Adipocyte (in vitro differentiated cells): ENCODE measurements at regions not wholly inside any gene's neighbourhood (a gene's known extent, or its start where the extent isn't known, plus 50 kb on each side); places are given as distances from the start of the nearest gene placed in this dataset.
"Not testable (repeated sequence)": the region's sequence is repeated elsewhere in the genome, so short reads cannot be mapped to it uniquely, and the experiment has no call there.

Experiments used
- DNase-seq: peaks from one replicate; pipeline ENCODE4 v3.0.0-alpha.2; 2015; ENCODE audit warnings: low read depth
- H3K27me3 ChIP-seq: replicated peaks from 2 replicates; pipeline ENCODE4 v1.7.0; 2013; ENCODE audit warnings: mild to moderate bottlenecking, low read length, moderate library complexity; ENCODE audit not compliant: control insufficient read depth, insufficient read depth
- H3K36me3 ChIP-seq: 2 replicates; pipeline ENCODE4 v1.7.0; 2013; ENCODE audit warnings: low read length, mild to moderate bottlenecking, moderate library complexity; ENCODE audit not compliant: control insufficient read depth, insufficient read depth, severe bottlenecking
- H3K4me1 ChIP-seq: 2 replicates; pipeline ENCODE4 v1.7.0; 2013; ENCODE audit warnings: mild to moderate bottlenecking, low read length, moderate library complexity; ENCODE audit not compliant: control insufficient read depth, insufficient read depth
- H3K4me3 ChIP-seq: 2 replicates; pipeline ENCODE4 v1.7.0; 2013; ENCODE audit warnings: mild to moderate bottlenecking, low read length, moderate library complexity
- H3K9ac ChIP-seq: 2 replicates; pipeline ENCODE4 v1.7.0; 2013; ENCODE audit warnings: mild to moderate bottlenecking, low read length, moderate library complexity
- H3K9me3 ChIP-seq: 2 replicates; pipeline ENCODE4 v1.7.0; 2013; ENCODE audit warnings: mild to moderate bottlenecking, low read length, moderate library complexity; ENCODE audit not compliant: control insufficient read depth

DNA sequence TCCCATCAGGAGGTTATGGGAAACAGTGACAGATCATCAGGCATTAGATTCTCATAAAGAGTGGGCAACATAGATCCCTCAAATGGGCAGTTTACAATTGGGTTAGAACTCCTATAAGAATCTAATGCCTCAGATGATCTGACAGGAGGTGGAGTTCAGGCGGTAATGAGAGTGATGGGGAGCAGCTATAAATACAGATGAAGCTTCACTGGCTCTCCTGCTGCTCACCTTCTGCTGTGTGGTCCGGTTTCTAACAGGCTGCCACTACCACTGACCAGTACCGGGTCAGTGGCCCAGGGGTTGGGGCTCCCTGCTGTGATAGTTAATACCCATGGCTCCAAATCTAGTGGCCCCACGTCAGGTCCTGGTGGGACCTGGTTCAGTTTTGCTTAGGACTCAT, 135.7 kb downstream of the OR2B2 start:
- H3K9ac ChIP-seq = no peak overlapping the region
- H3K27me3 ChIP-seq = no peaks in the 10 kb centered on the region
- no peak overlapping the region for H3K4me3 ChIP-seq
- H3K36me3 ChIP-seq = no peaks in the 10 kb centered on the region
- peaks cover 9% of the 10 kb centered on the region for H3K4me1 ChIP-seq
- H3K9me3 ChIP-seq = no peaks in the 10 kb centered on the region
- DNase-seq = no peak

DNA sequence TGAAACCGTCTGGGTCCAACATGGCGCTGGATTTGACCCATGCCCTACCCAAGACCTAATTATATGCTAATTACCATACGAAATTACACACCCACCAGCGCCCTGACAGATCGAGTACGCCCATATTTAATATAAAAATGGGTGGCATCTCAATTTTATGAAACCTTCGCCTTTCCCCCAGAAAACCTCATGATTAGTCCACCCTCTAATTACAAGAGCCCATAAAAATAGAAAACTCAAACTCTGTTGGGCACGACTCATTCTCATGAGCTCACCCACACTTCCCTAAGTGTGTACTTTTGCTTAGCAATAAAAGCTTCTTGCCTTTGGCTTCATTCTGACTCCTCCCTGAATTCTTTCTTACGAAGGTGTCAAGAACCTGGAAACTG, 136.4 kb downstream of the OR2B2 start:
- Histone ChIP-seq H3K4me3 (no peak overlapping the region), H3K36me3 (no peaks in the 10 kb centered on the region), H3K27me3 (peaks cover 6% of the 10 kb centered on the region), H3K9ac (no peak overlapping the region), H3K9me3 (no peaks in the 10 kb centered on the region), H3K4me1 (peaks cover 9% of the 10 kb centered on the region)
- no peak for DNase-seq

DNA sequence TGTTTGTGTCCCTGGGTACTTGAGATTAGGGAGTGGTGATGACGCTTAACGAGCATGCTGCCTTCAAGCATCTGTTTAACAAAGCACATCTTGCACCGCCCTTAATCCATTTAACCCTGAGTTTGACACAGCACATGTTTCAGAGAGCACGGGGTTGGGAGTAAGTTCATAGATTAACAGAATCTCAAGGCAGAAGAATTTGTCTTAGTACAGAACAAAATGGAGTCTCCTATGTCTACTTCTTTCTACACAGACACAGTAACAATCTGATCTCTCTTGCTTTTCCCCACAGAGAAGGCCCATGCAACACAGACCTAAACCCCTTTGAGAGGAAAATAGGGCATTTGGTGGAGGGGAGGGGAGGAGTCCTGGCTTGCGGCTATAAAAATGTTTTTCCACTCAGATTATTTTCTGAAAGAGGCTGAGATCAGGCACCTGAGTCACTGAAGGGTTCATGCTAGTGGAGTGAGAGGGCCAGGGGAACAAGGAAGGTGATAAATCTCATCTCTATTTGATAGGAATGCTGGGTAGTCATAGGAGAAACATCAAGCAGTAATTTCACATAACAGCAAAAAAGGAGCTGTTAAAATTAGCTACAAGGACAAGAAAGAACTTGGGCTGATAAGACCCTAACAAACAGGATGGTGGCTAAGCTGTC, 136.9 kb downstream of the OR2B2 start:
- not testable (repeated sequence) for H3K9ac ChIP-seq, H3K27me3 ChIP-seq, H3K9me3 ChIP-seq, H3K4me3 ChIP-seq, H3K36me3 ChIP-seq, H3K4me1 ChIP-seq, DNase-seq

DNA sequence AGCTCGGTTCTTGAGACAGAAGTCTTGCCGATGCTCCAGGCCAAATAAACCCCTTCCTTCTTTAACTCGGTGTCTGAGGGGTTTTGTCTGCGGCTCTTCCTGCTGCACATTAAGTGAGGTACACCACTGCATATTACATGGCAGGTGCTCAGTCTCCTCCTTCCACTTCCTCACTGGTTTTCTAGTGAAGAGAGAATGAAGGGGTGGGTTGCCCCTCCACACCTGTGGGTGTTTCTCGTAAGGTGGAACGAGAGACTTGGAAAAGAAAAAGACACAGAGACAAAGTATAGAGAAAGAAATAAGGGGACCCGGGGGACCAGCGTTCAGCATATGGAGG, 138.0 kb downstream of the OR2B2 start:
- DNase-seq, H3K4me3 ChIP-seq, H3K27me3 ChIP-seq, H3K9me3 ChIP-seq, H3K9ac ChIP-seq, H3K4me1 ChIP-seq, H3K36me3 ChIP-seq: not testable (repeated sequence)

DNA sequence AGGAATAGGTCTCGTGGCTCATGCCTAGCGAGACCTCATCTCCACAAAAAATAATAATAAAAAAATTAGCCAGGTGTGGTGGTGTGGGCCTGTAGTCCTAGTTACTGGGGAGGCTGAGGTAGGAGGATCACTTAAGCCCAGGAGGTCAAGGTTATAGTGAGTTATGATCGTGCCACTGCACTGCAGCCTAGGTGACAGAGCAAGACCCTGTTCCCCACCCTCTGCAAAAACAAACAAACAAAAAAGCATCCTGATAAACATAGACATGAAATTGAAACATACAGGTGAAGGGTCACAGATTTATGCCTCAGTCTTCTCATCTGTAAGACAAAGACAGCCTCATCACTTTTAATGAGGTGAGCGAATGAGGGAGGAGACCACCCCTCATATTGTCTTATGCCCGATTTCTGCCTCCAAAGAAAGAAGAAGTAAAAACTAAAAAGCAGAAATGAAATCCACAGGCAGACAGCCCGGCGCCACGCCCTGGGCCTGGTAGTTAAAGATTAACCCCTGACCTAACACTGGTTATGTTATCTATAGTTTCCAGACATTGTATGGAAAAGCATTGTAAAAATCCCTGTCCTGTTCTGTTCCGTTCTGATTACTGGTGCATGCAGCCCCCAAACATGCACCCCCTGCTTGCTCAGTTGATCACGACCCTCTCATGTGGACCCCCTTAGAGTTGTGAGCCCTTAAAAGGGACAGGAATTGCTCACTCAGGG, 138.5 kb downstream of the OR2B2 start:
- not testable (repeated sequence) for H3K9me3 ChIP-seq, H3K36me3 ChIP-seq, H3K4me1 ChIP-seq, H3K4me3 ChIP-seq, H3K9ac ChIP-seq, DNase-seq
- H3K27me3 ChIP-seq = peaks cover 14% of the 10 kb centered on the region

DNA sequence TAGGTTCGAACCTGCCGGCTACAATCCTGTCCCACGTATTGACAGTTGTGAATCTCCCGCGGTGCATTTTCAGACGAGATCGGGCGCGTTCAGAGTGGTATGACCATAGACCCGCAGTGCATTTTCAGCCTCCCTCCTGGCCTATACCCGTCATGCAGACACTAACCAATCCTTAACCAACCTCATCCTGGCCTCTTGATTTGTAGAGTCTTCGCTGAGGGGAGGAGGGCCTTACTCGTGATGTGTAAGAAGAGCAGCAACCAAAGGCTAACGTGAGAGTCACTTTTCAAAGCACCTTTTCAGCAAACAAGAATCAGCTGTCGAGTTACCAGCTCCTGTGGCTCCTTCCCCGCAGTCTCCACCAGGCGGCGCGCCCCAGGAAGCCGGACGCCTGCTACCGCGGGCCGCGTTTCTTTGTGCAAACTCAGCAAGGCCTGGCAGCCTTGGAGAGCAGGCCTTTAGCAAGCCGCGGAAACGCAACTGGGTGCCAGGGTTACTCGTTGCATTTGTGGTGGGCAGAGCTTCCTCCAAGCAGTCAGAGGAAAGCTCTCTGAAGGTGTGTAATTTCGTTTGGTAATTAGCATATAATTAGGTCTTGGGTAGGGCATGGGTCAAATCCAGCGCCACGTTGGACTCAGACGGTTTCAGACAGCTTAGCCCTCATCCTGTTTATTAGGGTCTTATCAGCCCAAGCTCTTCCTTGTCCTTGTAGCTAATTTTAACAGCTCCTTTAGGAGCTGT, 139.8 kb downstream of the OR2B2 start:
- peak; percentile 95 for DNase-seq
- Histone ChIP-seq H3K4me3 (no peak overlapping the region), H3K27me3 (peaks cover 23% of the 10 kb centered on the region), H3K9ac (peak overlapping the region; percentile 11), H3K4me1 (peaks cover 9% of the 10 kb centered on the region), H3K36me3 (no peaks in the 10 kb centered on the region), H3K9me3 (no peaks in the 10 kb centered on the region)

DNA sequence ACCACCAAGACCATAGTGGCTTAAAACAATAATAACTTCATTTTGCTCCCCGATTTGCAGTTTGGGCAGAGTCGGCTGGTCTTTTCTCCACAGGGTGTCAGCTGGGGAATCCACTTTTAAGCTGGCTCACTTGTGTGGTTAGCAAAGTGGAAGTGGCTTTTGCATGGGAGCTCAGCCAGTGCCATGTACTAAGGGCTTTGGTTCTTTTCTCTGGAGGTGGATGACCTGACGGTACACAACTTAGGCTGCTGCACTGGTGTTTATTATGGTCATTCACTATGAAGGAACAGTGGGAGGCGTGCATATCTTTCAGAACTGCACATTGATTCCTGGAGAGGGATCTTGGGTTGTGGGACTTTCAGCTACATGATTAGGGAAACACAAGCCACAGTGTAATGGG, 141.0 kb downstream of the OR2B2 start:
- Histone ChIP-seq H3K9ac (no peak overlapping the region), H3K9me3 (no peaks in the 10 kb centered on the region), H3K36me3 (no peaks in the 10 kb centered on the region), H3K27me3 (peaks cover 25% of the 10 kb centered on the region), H3K4me3 (no peak overlapping the region), H3K4me1 (peaks cover 9% of the 10 kb centered on the region)
- no peak for DNase-seq

DNA sequence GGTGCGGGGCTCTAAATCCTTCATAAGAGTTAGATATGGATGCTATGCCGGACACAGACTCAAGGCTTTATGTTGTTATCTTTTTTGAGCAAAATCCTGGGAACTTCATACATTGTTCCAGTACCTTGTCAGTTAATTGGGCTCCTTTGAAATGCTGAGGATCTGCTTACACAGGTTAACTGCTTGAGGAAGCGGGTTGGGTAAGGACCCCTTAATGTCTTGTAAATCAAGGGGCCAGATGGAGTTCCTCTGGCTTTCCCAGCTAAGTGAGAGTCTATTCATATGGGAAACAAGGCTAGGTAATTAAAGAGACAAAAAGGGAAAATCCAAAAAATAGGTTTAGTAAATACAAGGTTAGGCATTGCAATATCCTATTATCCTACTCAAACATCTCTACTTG, 141.5 kb downstream of the OR2B2 start:
- no peak for DNase-seq
- Histone ChIP-seq H3K4me3 (no peak overlapping the region), H3K9me3 (no peaks in the 10 kb centered on the region), H3K9ac (no peak overlapping the region), H3K36me3 (no peaks in the 10 kb centered on the region), H3K4me1 (peaks cover 8% of the 10 kb centered on the region), H3K27me3 (peaks cover 25% of the 10 kb centered on the region)

DNA sequence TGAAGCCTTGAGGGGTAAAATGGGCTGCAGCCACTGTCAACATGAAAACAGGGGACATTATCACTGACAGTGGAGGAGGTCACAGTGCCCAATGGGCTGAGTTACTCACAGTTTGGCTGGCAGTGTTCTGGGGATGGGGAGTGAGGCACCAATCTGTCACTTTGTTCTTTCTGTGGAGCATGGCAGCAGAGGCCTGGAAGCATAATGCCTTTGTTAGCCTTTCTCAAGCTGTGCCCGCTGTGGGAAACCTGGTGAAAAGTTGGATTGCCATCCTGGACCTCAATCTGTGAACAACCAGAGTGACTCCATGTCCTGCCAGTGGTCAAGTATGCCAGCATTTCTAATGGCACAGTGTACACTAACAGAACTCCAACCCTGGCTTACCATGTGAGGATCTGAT, 143.6 kb downstream of the OR2B2 start:
- H3K27me3 ChIP-seq = peaks cover 25% of the 10 kb centered on the region
- no peaks in the 10 kb centered on the region for H3K9me3 ChIP-seq
- no peaks in the 10 kb centered on the region for H3K36me3 ChIP-seq
- no peak overlapping the region for H3K4me3 ChIP-seq
- H3K9ac ChIP-seq = no peak overlapping the region
- peaks cover 3% of the 10 kb centered on the region for H3K4me1 ChIP-seq
- DNase-seq = no peak

DNA sequence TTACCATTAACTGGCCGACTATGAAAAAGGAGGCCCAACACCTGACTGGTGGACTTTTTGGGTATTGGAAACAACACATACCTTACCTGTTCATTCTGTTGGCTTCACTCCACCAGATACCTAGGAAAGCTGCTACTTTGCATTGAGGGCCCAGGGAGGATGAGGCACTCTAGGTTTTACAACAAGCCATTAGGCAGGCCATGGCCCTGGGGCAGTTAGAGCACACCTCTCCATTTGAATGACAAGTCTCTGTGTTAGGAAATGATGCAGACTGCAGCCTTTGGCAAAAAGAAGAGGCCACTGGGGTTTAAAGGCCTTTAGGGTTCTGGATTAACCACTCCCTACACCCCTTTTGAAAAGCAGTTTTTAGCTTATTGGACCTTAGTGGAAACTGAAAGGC, 144.3 kb downstream of the OR2B2 start:
- H3K9ac ChIP-seq = no peak overlapping the region
- no peak overlapping the region for H3K4me3 ChIP-seq
- no peaks in the 10 kb centered on the region for H3K9me3 ChIP-seq
- no peaks in the 10 kb centered on the region for H3K36me3 ChIP-seq
- DNase-seq = no peak
- peaks cover 25% of the 10 kb centered on the region for H3K27me3 ChIP-seq
- H3K4me1 ChIP-seq = peaks cover 3% of the 10 kb centered on the region

DNA sequence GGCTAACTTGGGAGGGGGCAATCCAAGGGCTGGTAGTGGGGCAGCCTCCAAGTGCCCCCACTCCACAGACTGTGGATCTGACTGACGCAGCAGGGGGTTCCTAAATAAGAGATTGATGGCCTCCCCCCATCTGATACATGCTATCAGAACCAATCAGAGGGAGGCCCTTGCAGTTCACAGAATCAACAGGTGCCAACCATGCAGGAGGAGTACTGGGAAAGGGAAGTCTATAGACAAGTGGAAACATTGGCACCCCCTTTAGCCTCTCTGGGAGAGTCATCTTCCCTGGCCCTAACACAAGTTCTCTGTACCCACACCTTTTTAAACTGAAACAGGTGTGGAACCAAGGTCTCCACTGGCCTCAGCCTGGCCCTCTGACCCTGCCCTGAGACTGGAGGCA, 145.8 kb downstream of the OR2B2 start:
- no peak for DNase-seq
- Histone ChIP-seq H3K36me3 (no peaks in the 10 kb centered on the region), H3K4me1 (no peaks in the 10 kb centered on the region), H3K9ac (no peak overlapping the region), H3K4me3 (no peak overlapping the region), H3K9me3 (no peaks in the 10 kb centered on the region), H3K27me3 (peaks cover 31% of the 10 kb centered on the region)
